Kidney (tissue), 13 donors: ENCODE measurements at regions not wholly inside any gene's neighbourhood (a gene's known extent, or its start where the extent isn't known, plus 50 kb on each side); places are given as distances from the start of the nearest gene placed in this dataset.

Experiments
- DNase-seq, 5 donors: peaks; one replicate each; pipeline ENCODE4 v3.0.0-alpha.2; 2013 to 2020
- FAIRE-seq: peaks from 2 replicates; lab custom pipeline; 2012; peaks lifted over from hg19 to GRCh38; lab: Jason Lieb, UNC
- H3K27ac ChIP-seq, 2 donors: one replicate each; pipeline ENCODE4 v1.7.0; 2013; ENCODE audit warnings: low read depth in 2 of 2, low read length in 2 of 2, inconsistent platforms in 1 of 2
- H3K27me3 ChIP-seq: one replicate; pipeline ENCODE4 v1.7.1; 2013; ENCODE audit warnings: low read length, inconsistent platforms; ENCODE audit not compliant: control insufficient read depth, insufficient read depth
- H3K36me3 ChIP-seq, 3 donors: one replicate each; pipeline versions ENCODE4 v1.7.0 to v1.7.1; 2013; ENCODE audit warnings: low read length in 3 of 3, control low read depth in 1 of 3, inconsistent platforms in 1 of 3; ENCODE audit not compliant: insufficient read depth in 3 of 3, control insufficient read depth in 2 of 3
- H3K4me1 ChIP-seq, 3 donors: one replicate each; pipeline versions ENCODE4 v1.7.0 to v1.7.1; 2013; ENCODE audit warnings: low read length in 3 of 3, inconsistent platforms in 1 of 3, low read depth in 1 of 3; ENCODE audit not compliant: control insufficient read depth in 2 of 3, insufficient read depth in 2 of 3
- H3K4me3 ChIP-seq, 3 donors: one replicate each; pipeline versions ENCODE4 v1.7.0 to v1.8.1; 2013; ENCODE audit warnings: low read length in 3 of 3, control low read depth in 1 of 3, inconsistent platforms in 1 of 3
- H3K9ac ChIP-seq, 3 donors: one replicate each; pipeline versions ENCODE4 v1.7.0 to v1.7.1; 2013; ENCODE audit warnings: low read length in 3 of 3, control low read depth in 1 of 3, inconsistent platforms in 1 of 3
- H3K9me3 ChIP-seq, 3 donors: one replicate each; pipeline versions ENCODE4 v1.7.0 to v1.7.1; 2013; ENCODE audit warnings: low read length in 3 of 3, control low read depth in 1 of 3, inconsistent platforms in 1 of 3; ENCODE audit not compliant: control insufficient read depth in 2 of 3, insufficient read depth in 1 of 3
- CTCF ChIP-seq: IDR thresholded peaks from 3 replicates; pipeline ENCODE4 v1.5.1; 2012; ENCODE audit warnings: mild to moderate bottlenecking, moderate library complexity, borderline replicate concordance; ENCODE audit not compliant: insufficient read depth; ENCODE audit errors: extremely low read depth
- intact Hi-C: fragments of 100-400 bp; cut with DNase I; formaldehyde crosslinking; loops from one replicate; pipeline ENCODE4 v1.11.1; 2022
- donor health status: control.
- donor health status: control.
- donor health status: control.
- donor health status: control.
- donor health status: control.
- donor health status: DM: yes; HTN: yes; CAD: no.
- donor health status: Normal renal cell carcinoma (clear cell type).

GRCh38 chr2:14324308-14324707 is 308.2 kb upstream of the LRATD1 start:
- Histone ChIP-seq H3K36me3 (no peaks in the 10 kb centered on the region), H3K9me3 (no peaks in the 10 kb centered on the region), H3K27ac (no peak overlapping the region), H3K4me3 (no peak overlapping the region), H3K4me1 (no peaks in the 10 kb centered on the region), H3K27me3 (no peaks in the 10 kb centered on the region), H3K9ac (no peak overlapping the region)
- intact Hi-C loops = no loop called here
- TF ChIP-seq CTCF = no peak
- no peak for DNase-seq
- no peak for FAIRE-seq

GRCh38 chr2:14330884-14331283 is 301.6 kb upstream of the LRATD1 start:
- no peaks in the 10 kb centered on the region for H3K9me3 ChIP-seq
- no peak for DNase-seq
- H3K27me3 ChIP-seq = no peaks in the 10 kb centered on the region
- intact Hi-C loops = no loop called here
- H3K36me3 ChIP-seq = no peaks in the 10 kb centered on the region
- H3K4me3 ChIP-seq = no peak overlapping the region
- H3K4me1 ChIP-seq = no peaks in the 10 kb centered on the region
- TF ChIP-seq CTCF = no peak
- no peak overlapping the region for H3K9ac ChIP-seq
- FAIRE-seq = no peak
- H3K27ac ChIP-seq = no peak overlapping the region

GRCh38 chr2:14336759-14337382 is 295.6 kb upstream of the LRATD1 start:
- DNase-seq (peak in 1 of 5 donors; percentile 0), FAIRE-seq (no peak)
- H3K27ac ChIP-seq = no peak overlapping the region

More at GRCh38 chr2:14336759-14337382, 295.6 kb upstream of the LRATD1 start:
- H3K27me3 ChIP-seq = no peaks in the 10 kb centered on the region
- no peak overlapping the region for H3K9ac ChIP-seq
- TF ChIP-seq CTCF = no peak
- no peak overlapping the region for H3K4me3 ChIP-seq
- no peaks in the 10 kb centered on the region for H3K4me1 ChIP-seq
- no peaks in the 10 kb centered on the region for H3K9me3 ChIP-seq
- intact Hi-C loops = no loop called here
- H3K36me3 ChIP-seq = no peaks in the 10 kb centered on the region
